ENCODE measurements at regions not wholly inside any gene's neighbourhood (a gene's known extent, or its start where the extent isn't known, plus 50 kb on each side); places are given as distances from the start of the nearest gene placed in this dataset.

GRCh38 chr1:29428280-29428615 is 191.9 kb downstream of the PTPRU start:
- Histone ChIP-seq H3K9ac (ENCODE audit: extremely low read depth, low read length, poor library complexity, severe bottlenecking) (no peak overlapping the region), H3K36me3 (ENCODE audit: control insufficient read depth, insufficient read depth, low read length) (no peaks in the 10 kb centered on the region), H3K27ac (ENCODE audit: low read depth, low read length) (no peak overlapping the region), H3K27me3 (ENCODE audit: control insufficient read depth, insufficient read depth, low read length, poor library complexity, severe bottlenecking) (no peaks in the 10 kb centered on the region), H3K4me3 (ENCODE audit: low read length) (no peak overlapping the region), H3K4me1 (ENCODE audit: control insufficient read depth, insufficient read depth, low read length) (no peaks in the 10 kb centered on the region), H3K9me3 (ENCODE audit: control insufficient read depth, low read length) (peaks cover 13% of the 10 kb centered on the region)
- no peak for DNase-seq
- H3K9me3 Mint-ChIP-seq, result peaks cover 26% of the 10 kb centered on the region
- H3K27me3 Mint-ChIP-seq (ENCODE audit: insufficient read depth), result peaks cover 4% of the 10 kb centered on the region
- TF ChIP-seq CTCF (conservative IDR thresholded peaks at IDR 0.05), result no peak
- 90 to 94% methylated on average over 4 of the region's 4 CpGs for WGBS, 2 experiments (ENCODE audit: insufficient coverage in 1 of 2, insufficient read length in 1 of 2)
- H3K27ac Mint-ChIP-seq, result no peak overlapping the region
- H3K4me3 Mint-ChIP-seq, result no peak overlapping the region
- no peaks in the 10 kb centered on the region for H3K36me3 Mint-ChIP-seq (ENCODE audit: low read depth)
- H3K4me1 Mint-ChIP-seq, result no peaks in the 10 kb centered on the region

- no peaks in the 10 kb centered on the region for H3K27me3 ChIP-seq (ENCODE audit: control insufficient read depth, insufficient read depth, low read length, poor library complexity, severe bottlenecking)
- no peak overlapping the region for H3K4me3 ChIP-seq (ENCODE audit: low read length)
- peaks cover 26% of the 10 kb centered on the region for H3K9me3 Mint-ChIP-seq
- no peaks in the 10 kb centered on the region for H3K4me1 Mint-ChIP-seq
- H3K9ac ChIP-seq (ENCODE audit: extremely low read depth, low read length, poor library complexity, severe bottlenecking), result no peak overlapping the region
- H3K27ac Mint-ChIP-seq, result no peak overlapping the region
- no peaks in the 10 kb centered on the region for H3K36me3 ChIP-seq (ENCODE audit: control insufficient read depth, insufficient read depth, low read length)
- H3K27me3 Mint-ChIP-seq (ENCODE audit: insufficient read depth), result peaks cover 4% of the 10 kb centered on the region
- no peaks in the 10 kb centered on the region for H3K4me1 ChIP-seq (ENCODE audit: control insufficient read depth, insufficient read depth, low read length)
- no peak for TF ChIP-seq CTCF (conservative IDR thresholded peaks at IDR 0.05)
- H3K27ac ChIP-seq (ENCODE audit: low read depth, low read length), result no peak overlapping the region
- WGBS, 2 experiments (ENCODE audit: insufficient coverage in 1 of 2, insufficient read length in 1 of 2), result 92 to 94% methylated on average over 2 to 3 of the region's 3 CpGs
- no peak overlapping the region for H3K4me3 Mint-ChIP-seq
- DNase-seq, result no peak
- no peaks in the 10 kb centered on the region for H3K36me3 Mint-ChIP-seq (ENCODE audit: low read depth)
- peaks cover 13% of the 10 kb centered on the region for H3K9me3 ChIP-seq (ENCODE audit: control insufficient read depth, low read length)
These were observed 191.4 kb downstream of the PTPRU start for GRCh38 chr1:29427614-29428279.

GRCh38 chr1:29426701-29427279 is 190.5 kb downstream of the PTPRU start:
- no peak overlapping the region for H3K4me3 Mint-ChIP-seq
- no peak for TF ChIP-seq CTCF (conservative IDR thresholded peaks at IDR 0.05)
- Histone ChIP-seq H3K27ac (ENCODE audit: low read depth, low read length) (no peak overlapping the region), H3K27me3 (ENCODE audit: control insufficient read depth, insufficient read depth, low read length, poor library complexity, severe bottlenecking) (no peaks in the 10 kb centered on the region), H3K36me3 (ENCODE audit: control insufficient read depth, insufficient read depth, low read length) (no peaks in the 10 kb centered on the region), H3K4me1 (ENCODE audit: control insufficient read depth, insufficient read depth, low read length) (no peaks in the 10 kb centered on the region), H3K9me3 (ENCODE audit: control insufficient read depth, low read length) (peaks cover 13% of the 10 kb centered on the region), H3K4me3 (ENCODE audit: low read length) (no peak overlapping the region), H3K9ac (ENCODE audit: extremely low read depth, low read length, poor library complexity, severe bottlenecking) (no peak overlapping the region)
- H3K9me3 Mint-ChIP-seq, result peaks cover 23% of the 10 kb centered on the region
- WGBS, 2 experiments (ENCODE audit: insufficient coverage in 1 of 2, insufficient read length in 1 of 2), result 92 to 99% methylated on average over 7 of the region's 7 CpGs
- H3K36me3 Mint-ChIP-seq (ENCODE audit: low read depth), result no peaks in the 10 kb centered on the region
- H3K27me3 Mint-ChIP-seq (ENCODE audit: insufficient read depth), result peaks cover 2% of the 10 kb centered on the region
- DNase-seq, result no peak
- H3K4me1 Mint-ChIP-seq, result no peaks in the 10 kb centered on the region
- no peak overlapping the region for H3K27ac Mint-ChIP-seq

Measured in endodermal cell (in vitro differentiated cells).